Small intestine (tissue), 7 donors: ENCODE measurements at regions not wholly inside any gene's neighbourhood (a gene's known extent, or its start where the extent isn't known, plus 50 kb on each side); places are given as distances from the start of the nearest gene placed in this dataset.

ENCODE experiments used
- DNase-seq, 2 donors: peaks; one replicate each; pipeline versions ENCODE4 v3.0.0 to v3.0.0-alpha.2; 2013
- FAIRE-seq: peaks from 2 replicates; lab custom pipeline; 2012; peaks lifted over from hg19 to GRCh38; lab: Jason Lieb, UNC
- H3K27ac ChIP-seq, 3 donors: one replicate each; pipeline ENCODE4 v1.5.1; 2013; ENCODE audit warnings: low read length in 2 of 3, mild to moderate bottlenecking in 2 of 3, control low read depth in 1 of 3, inconsistent platforms in 1 of 3, low read depth in 1 of 3, moderate library complexity in 1 of 3
- H3K27me3 ChIP-seq, 3 donors: one replicate each; pipeline ENCODE4 v1.6.1; 2013; ENCODE audit warnings: low read length in 3 of 3, inconsistent platforms in 1 of 3; ENCODE audit not compliant: control insufficient read depth in 3 of 3, insufficient read depth in 3 of 3
- H3K36me3 ChIP-seq, 3 donors: one replicate each; pipeline ENCODE4 v1.6.1; 2013; ENCODE audit warnings: low read length in 3 of 3, inconsistent platforms in 1 of 3, low read depth in 1 of 3, mild to moderate bottlenecking in 1 of 3, moderate library complexity in 1 of 3; ENCODE audit not compliant: control insufficient read depth in 3 of 3, insufficient read depth in 2 of 3
- H3K4me1 ChIP-seq, 3 donors: one replicate each; pipeline ENCODE4 v1.6.1; 2013; ENCODE audit warnings: low read length in 2 of 3, inconsistent platforms in 1 of 3, low read depth in 1 of 3, mild to moderate bottlenecking in 1 of 3, moderate library complexity in 1 of 3; ENCODE audit not compliant: control insufficient read depth in 3 of 3, insufficient read depth in 2 of 3
- H3K4me3 ChIP-seq, 3 donors: one replicate each; pipeline ENCODE4 v1.5.1; 2013; ENCODE audit warnings: low read length in 3 of 3, control low read depth in 1 of 3, inconsistent platforms in 1 of 3, low read depth in 1 of 3, mild to moderate bottlenecking in 1 of 3, moderate library complexity in 1 of 3
- H3K9me3 ChIP-seq, 2 donors: one replicate each; pipeline ENCODE4 v1.6.1; 2013; ENCODE audit warnings: low read depth in 1 of 2, low read length in 1 of 2; ENCODE audit not compliant: control insufficient read depth in 2 of 2, insufficient read depth in 1 of 2
- WGBS, 3 donors: extraction: QIAGEN DNeasy Blood & Tissue Kit; methylation state at CpG; one replicate each; pipeline ENCODE4 v1.1.7; 2013; 5-methylcytosine and 5-hydroxymethylcytosine counted together
- donor health status: healthy with polysubstance abuse.
- donor health status: control.
- donor health status: control.
- donor health status: Bipolar disorder and iron deficiency.
- donor health status: healthy.

GRCh38 chrX:40964633-40965586, 120.3 kb upstream of the USP9X start:
- no peak overlapping the region for H3K27ac ChIP-seq
- FAIRE-seq (no peak), DNase-seq (no peak)
- H3K4me1 ChIP-seq = no peaks in the 10 kb centered on the region
- H3K4me3 ChIP-seq = no peak overlapping the region
- no peaks in the 10 kb centered on the region for H3K9me3 ChIP-seq
- WGBS, 3 donors = 47 to 57% (median 55%) methylated on average over 4 of the region's 4 CpGs
- no peaks in the 10 kb centered on the region for H3K36me3 ChIP-seq
- H3K27me3 ChIP-seq = no peaks in the 10 kb centered on the region

- no peak overlapping the region for H3K27ac ChIP-seq
- DNase-seq (no peak), FAIRE-seq (no peak)
- H3K36me3 ChIP-seq = no peaks in the 10 kb centered on the region
- no peaks in the 10 kb centered on the region for H3K27me3 ChIP-seq
- H3K4me3 ChIP-seq = no peak overlapping the region
- WGBS, 3 donors = 77 to 90% (median 85%) methylated on average over 6 of the region's 6 CpGs
- H3K4me1 ChIP-seq = no peaks in the 10 kb centered on the region
- H3K9me3 ChIP-seq = no peaks in the 10 kb centered on the region
These were observed 118.9 kb upstream of the USP9X start for GRCh38 chrX:40966213-40966820.

- H3K9me3 ChIP-seq = no peaks in the 10 kb centered on the region
- H3K4me1 ChIP-seq = no peaks in the 10 kb centered on the region
- no peaks in the 10 kb centered on the region for H3K27me3 ChIP-seq
- 92 to 98% (median 94%) methylated on average over 7 of the region's 7 CpGs for WGBS, 3 donors
- DNase-seq = no peak
- no peak overlapping the region for H3K4me3 ChIP-seq
- no peak overlapping the region for H3K27ac ChIP-seq
- FAIRE-seq = no peak
- H3K36me3 ChIP-seq = no peaks in the 10 kb centered on the region
These were observed 117.1 kb upstream of the USP9X start for GRCh38 chrX:40968180-40968579.

GRCh38 chrX:40971736-40972135, 113.5 kb upstream of the USP9X start:
- Histone ChIP-seq H3K27me3 (no peaks in the 10 kb centered on the region), H3K9me3 (no peaks in the 10 kb centered on the region), H3K36me3 (no peaks in the 10 kb centered on the region), H3K27ac (no peak overlapping the region), H3K4me3 (no peak overlapping the region), H3K4me1 (no peaks in the 10 kb centered on the region)
- DNase-seq (peak in 1 of 2 donors; percentile 51), FAIRE-seq (no peak)
- WGBS, 3 donors = 15 to 57% (median 56%) methylated on average over 1 of the region's 1 CpG

GRCh38 chrX:40973619-40974018, 111.6 kb upstream of the USP9X start:
- H3K9me3 ChIP-seq = no peaks in the 10 kb centered on the region
- H3K4me3 ChIP-seq = no peak overlapping the region
- DNase-seq = no peak
- 63 to 79% (median 73%) methylated on average over 3 of the region's 3 CpGs for WGBS, 3 donors
- H3K27ac ChIP-seq = no peak overlapping the region
- no peaks in the 10 kb centered on the region for H3K4me1 ChIP-seq
- no peaks in the 10 kb centered on the region for H3K27me3 ChIP-seq
- FAIRE-seq = no peak
- H3K36me3 ChIP-seq = no peaks in the 10 kb centered on the region

- H3K27ac ChIP-seq = no peak overlapping the region
- H3K4me1 ChIP-seq = no peaks in the 10 kb centered on the region
- H3K36me3 ChIP-seq = no peaks in the 10 kb centered on the region
- H3K4me3 ChIP-seq = no peak overlapping the region
- no peaks in the 10 kb centered on the region for H3K9me3 ChIP-seq
- H3K27me3 ChIP-seq = no peaks in the 10 kb centered on the region
- FAIRE-seq (no peak), DNase-seq (no peak)
- WGBS, 3 donors = 74 to 85% (median 84%) methylated on average over 3 of the region's 3 CpGs
These were observed 109.3 kb upstream of the USP9X start for GRCh38 chrX:40975951-40976350.

- H3K27ac ChIP-seq = no peak overlapping the region
- no peaks in the 10 kb centered on the region for H3K9me3 ChIP-seq
- H3K4me3 ChIP-seq = no peak overlapping the region
- H3K4me1 ChIP-seq = no peaks in the 10 kb centered on the region
- DNase-seq (no peak), FAIRE-seq (no peak)
- 86 to 97% (median 96%) methylated on average over 1 of the region's 1 CpG for WGBS, 3 donors
- no peaks in the 10 kb centered on the region for H3K36me3 ChIP-seq
- H3K27me3 ChIP-seq = no peaks in the 10 kb centered on the region
These were observed 108.3 kb upstream of the USP9X start for GRCh38 chrX:40976981-40977380.

- Histone ChIP-seq H3K36me3 (no peaks in the 10 kb centered on the region), H3K4me1 (no peaks in the 10 kb centered on the region), H3K27ac (no peak overlapping the region), H3K27me3 (no peaks in the 10 kb centered on the region), H3K4me3 (no peak overlapping the region), H3K9me3 (peaks cover 0 to 2% of the 10 kb centered on the region in 2 donors)
- DNase-seq (no peak), FAIRE-seq (no peak)
- WGBS, 3 donors = 84 to 95% (median 92%) methylated on average over 4 of the region's 4 CpGs
These were observed 100.3 kb upstream of the USP9X start for GRCh38 chrX:40984962-40985361.
